HCT116 (cell line): ENCODE measurements at regions not wholly inside any gene's neighbourhood (a gene's known extent, or its start where the extent isn't known, plus 50 kb on each side); places are given as distances from the start of the nearest gene placed in this dataset.

Experiments
- ATAC-seq: fragments of 200-7000 bp; cut with Tn5 transposase; 2 replicates; pipeline ENCODE4 v1.9.1; 2020; ENCODE audit warnings: mild to moderate bottlenecking, moderate library complexity
- BruUV-seq: library from RNA; stranded (reverse); fragments of 400-500 nt; replicated peaks from 2 replicates; lab custom pipeline; 2021; lab: Mats Ljungman, UMichigan
- CTCF ChIA-PET: fragments of 300-600 bp; sonication (Branson Sonifier 250); formaldehyde crosslinking; loops from one replicate; lab custom pipeline; 2021; ENCODE audit warnings: antibody characterized with exemption; lab: Charles Lee
- POLR2A ChIA-PET: fragments of 300-600, 350-600 bp; sonication (Branson Sonifier 250); formaldehyde crosslinking; loops from one replicate; lab custom pipeline; 2021; ENCODE audit warnings: antibody characterized with exemption; lab: Charles Lee
- RAD21 ChIA-PET, 2 experiments: fragments of 300-600 bp; sonication (Branson Sonifier 250); formaldehyde crosslinking; loops; one replicate each; lab custom pipeline; 2023; ENCODE audit warnings: low total read pairs in 2 of 2; ENCODE audit not compliant: uncharacterized antibody in 2 of 2, unreplicated experiment in 2 of 2, low non-redundant PET in 1 of 2; lab: Charles Lee
- DNase-seq: peaks from one replicate; pipeline ENCODE4 v3.0.0-alpha.2; 2010; ENCODE audit warnings: low read depth, low spot score
- H2AFZ ChIP-seq: fragments of 200-600 bp; shearing (Covaris generic), sonication (generic); 2 replicates; pipeline ENCODE4 v1.6.1; 2017; ENCODE audit warnings: low read depth, mixed run types, mixed read lengths, antibody characterized with exemption, low read length; ENCODE audit not compliant: poor library complexity, severe bottlenecking
- H3K27ac ChIP-seq: 2 replicates; pipeline ENCODE4 v1.5.1; 2012; ENCODE audit warnings: low read depth, low read length
- H3K27me3 ChIP-seq: fragments of 200-600 bp; sonication (generic); 2 replicates; pipeline ENCODE4 v1.6.1; 2016; ENCODE audit warnings: mixed run types, low read length, mixed read lengths; ENCODE audit not compliant: insufficient read depth
- H3K36me3 ChIP-seq, 2 experiments: fragments of 200-500 bp in 1 of 2; fragments of 200-600 bp in 1 of 2; sonication (Bioruptor generic) in 1 of 2; sonication (generic) in 1 of 2; 2 replicates each; pipeline versions ENCODE4 v1.5.1 to v1.6.1; 2014 to 2016; ENCODE audit warnings: low read length in 2 of 2, inconsistent platforms in 1 of 2, mixed read lengths in 1 of 2, mixed run types in 1 of 2; ENCODE audit not compliant: insufficient read depth in 2 of 2, control insufficient read depth in 1 of 2
- H3K4me1 ChIP-seq, 2 experiments: fragments of 200-600 bp in 1 of 2; sonication (generic) in 1 of 2; 2 replicates each; pipeline versions ENCODE4 v1.5.1 to v1.6.1; 2012 to 2017; ENCODE audit warnings: low read length in 2 of 2, inconsistent platforms in 1 of 2, mild to moderate bottlenecking in 1 of 2, mixed read lengths in 1 of 2, mixed run types in 1 of 2, moderate library complexity in 1 of 2; ENCODE audit not compliant: insufficient read depth in 2 of 2, control insufficient read depth in 1 of 2
- H3K4me2 ChIP-seq: fragments of 200-600 bp; sonication (generic); 2 replicates; pipeline ENCODE4 v1.6.1; 2017; ENCODE audit warnings: mixed run types, low read length, mixed read lengths
- H3K4me3 ChIP-seq, 2 experiments: fragments of 200-600 bp in 1 of 2; sonication (generic) in 1 of 2; replicated peaks in 1 of 2; 2 replicates each; pipeline ENCODE4 v1.5.1; 2011 to 2016; ENCODE audit warnings: low read length in 2 of 2, control low read depth in 1 of 2, low read depth in 1 of 2, mild to moderate bottlenecking in 1 of 2, mixed read lengths in 1 of 2, mixed run types in 1 of 2
- H3K79me2 ChIP-seq: fragments of 200-600 bp; sonication (generic); 2 replicates; pipeline ENCODE4 v1.6.1; 2017; ENCODE audit warnings: mild to moderate bottlenecking, mixed run types, low read length, moderate library complexity, mixed read lengths; ENCODE audit not compliant: insufficient read depth
- H3K9ac ChIP-seq: fragments of 200-600 bp; sonication (generic); 2 replicates; pipeline ENCODE4 v1.6.1; 2016; ENCODE audit warnings: low read length, mixed read lengths
- H3K9me2 ChIP-seq: fragments of 200-600 bp; sonication (generic), shearing (Covaris generic); 2 replicates; pipeline ENCODE4 v1.6.1; 2017; ENCODE audit warnings: mixed run types, mild to moderate bottlenecking, moderate library complexity; ENCODE audit not compliant: insufficient read depth
- H3K9me3 ChIP-seq, 2 experiments: fragments of 200-500 bp in 1 of 2; fragments of 200-600 bp in 1 of 2; sonication (Bioruptor generic) in 1 of 2; sonication (generic) in 1 of 2; 2 replicates each; pipeline ENCODE4 v1.6.1; 2014 to 2017; ENCODE audit warnings: low read length in 2 of 2, mixed read lengths in 2 of 2, inconsistent platforms in 1 of 2, low read depth in 1 of 2, mild to moderate bottlenecking in 1 of 2, mixed run types in 1 of 2, moderate library complexity in 1 of 2; ENCODE audit not compliant: control insufficient read depth in 1 of 2, insufficient read depth in 1 of 2
- H4K20me1 ChIP-seq: fragments of 200-600 bp; sonication (generic), shearing (Covaris generic); 2 replicates; pipeline ENCODE4 v1.6.1; 2017; ENCODE audit warnings: mixed run types, mild to moderate bottlenecking, moderate library complexity; ENCODE audit not compliant: insufficient read depth
- CBX3 ChIP-seq: IDR thresholded peaks from 2 replicates; pipeline ENCODE4 v1.6.1; 2012; ENCODE audit warnings: low read depth
- EGR1 ChIP-seq: IDR thresholded peaks from 2 replicates; pipeline ENCODE4 v1.6.1; 2012; ENCODE audit warnings: low read depth
- ELF1 ChIP-seq: IDR thresholded peaks from 2 replicates; pipeline ENCODE4 v1.6.1; 2012; ENCODE audit warnings: low read depth, borderline replicate concordance
- EZH2 ChIP-seq: fragments of 200-600 bp; sonication (generic); IDR thresholded peaks from 2 replicates; pipeline ENCODE4 v1.6.1; 2017; ENCODE audit warnings: antibody characterized with exemption, mixed run types
- EZH2phosphoT487 ChIP-seq: fragments of 200-600 bp; IDR thresholded peaks from 2 replicates; pipeline ENCODE4 v1.6.1; 2018; ENCODE audit warnings: antibody characterized with exemption, borderline replicate concordance
- JUND ChIP-seq: IDR thresholded peaks from 2 replicates; pipeline ENCODE4 v1.6.1; 2012
- POLR2A ChIP-seq: IDR thresholded peaks from 2 replicates; pipeline ENCODE4 v1.7.0; 2011; ENCODE audit warnings: borderline replicate concordance; ENCODE audit not compliant: insufficient read depth, insufficient read length; ENCODE audit errors: extremely low read depth
- POLR2AphosphoS5 ChIP-seq: IDR thresholded peaks from 2 replicates; pipeline ENCODE4 v1.6.1; 2011; ENCODE audit warnings: mild to moderate bottlenecking, low read depth, low read length, moderate library complexity
- SP1 ChIP-seq: IDR thresholded peaks from 2 replicates; pipeline ENCODE4 v1.6.1; 2012; ENCODE audit warnings: low read depth
- TCF7L2 ChIP-seq: IDR thresholded peaks from 2 replicates; pipeline ENCODE4 v1.7.0; 2011; ENCODE audit warnings: borderline replicate concordance, inconsistent platforms; ENCODE audit not compliant: insufficient read depth, insufficient read length; ENCODE audit errors: extremely low read depth
- YY1 ChIP-seq: IDR thresholded peaks from 2 replicates; pipeline ENCODE4 v1.6.1; 2011; ENCODE audit warnings: low read length, low read depth, moderate library complexity, mild to moderate bottlenecking; ENCODE audit not compliant: insufficient replicate concordance; ENCODE audit errors: extremely low read depth
- ZFX ChIP-seq: fragments of 450-650 bp; IDR thresholded peaks from 2 replicates; pipeline ENCODE4 v1.6.1; 2017
- ZNF274 ChIP-seq: fragments of 200-500 bp; sonication (Bioruptor generic); IDR thresholded peaks from 2 replicates; pipeline ENCODE4 v1.6.1; 2014; ENCODE audit warnings: mild to moderate bottlenecking, low read depth, low read length, inconsistent platforms
- intact Hi-C: fragments of 100-400 bp; cut with micrococcal nuclease; formaldehyde crosslinking; loops from 2 replicates; pipeline ENCODE4 v1.10.0; 2022
- TF ChIP-seq, protein P1 (sequence below): IDR thresholded peaks from 2 replicates; pipeline ENCODE4 v1.6.1; 2012
- TF ChIP-seq, protein P2 (sequence below): IDR thresholded peaks from 2 replicates; pipeline ENCODE4 v1.6.1; 2012

GRCh38 chr9:106467865-106468164 lies 395.2 kb upstream of the ZNF462 start:
- CTCF ChIA-PET, result no interaction called here
- no peaks in the 10 kb centered on the region for H3K4me1 ChIP-seq

GRCh38 chr9:106468431-106468830 lies 394.5 kb upstream of the ZNF462 start:
- intact Hi-C loops, result loop anchor here (2.0 kb wide), 1 partner anchor 16 kb away; no protein-coding TSS in a partner anchor
- ATAC-seq (no peak), DNase-seq (no peak)
- Histone ChIP-seq H3K4me3 (no peak overlapping the region), H3K9ac (no peak overlapping the region), H3K9me3 (no peaks in the 10 kb centered on the region), H3K4me1 (no peaks in the 10 kb centered on the region), H4K20me1 (no peaks in the 10 kb centered on the region), H3K36me3 (no peaks in the 10 kb centered on the region), H3K27me3 (no peaks in the 10 kb centered on the region), H2AFZ (no peak overlapping the region), H3K79me2 (no peaks in the 10 kb centered on the region), H3K9me2 (no peaks in the 10 kb centered on the region), H3K27ac (no peak overlapping the region), H3K4me2 (no peak overlapping the region)
- CTCF ChIA-PET, result no interaction called here
- TF ChIP-seq, protein P1, sequence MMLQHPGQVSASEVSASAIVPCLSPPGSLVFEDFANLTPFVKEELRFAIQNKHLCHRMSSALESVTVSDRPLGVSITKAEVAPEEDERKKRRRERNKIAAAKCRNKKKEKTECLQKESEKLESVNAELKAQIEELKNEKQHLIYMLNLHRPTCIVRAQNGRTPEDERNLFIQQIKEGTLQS, result no peak
- TF ChIP-seq SP1 (no peak), ELF1 (no peak), TCF7L2 (no peak), POLR2A (no peak)
- TF ChIP-seq, protein P2, sequence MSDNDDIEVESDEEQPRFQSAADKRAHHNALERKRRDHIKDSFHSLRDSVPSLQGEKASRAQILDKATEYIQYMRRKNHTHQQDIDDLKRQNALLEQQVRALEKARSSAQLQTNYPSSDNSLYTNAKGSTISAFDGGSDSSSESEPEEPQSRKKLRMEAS, result no peak
- RAD21 ChIA-PET, result no interaction called here
- POLR2A ChIA-PET, result no interaction called here
- no TSS peak for BruUV-seq

More at GRCh38 chr9:106467865-106468164, 395.2 kb upstream of the ZNF462 start:
- Histone ChIP-seq H3K4me2 (no peak overlapping the region), H3K27me3 (no peaks in the 10 kb centered on the region), H3K9ac (no peak overlapping the region), H3K79me2 (no peaks in the 10 kb centered on the region), H2AFZ (no peak overlapping the region), H3K27ac (no peak overlapping the region), H3K9me3 (no peaks in the 10 kb centered on the region), H4K20me1 (no peaks in the 10 kb centered on the region), H3K4me3 (no peak overlapping the region), H3K36me3 (no peaks in the 10 kb centered on the region), H3K9me2 (no peaks in the 10 kb centered on the region)
- ChIA-PET RAD21 (no interaction called here), POLR2A (no interaction called here)
- no peak for TF ChIP-seq POLR2A
- no peak for TF ChIP-seq EGR1
- no peak for TF ChIP-seq JUND
- TF ChIP-seq ELF1, result no peak
- no peak for TF ChIP-seq POLR2AphosphoS5
- TF ChIP-seq, protein P2, result no peak
- TF ChIP-seq CBX3, result no peak
- no peak for TF ChIP-seq EZH2
- TF ChIP-seq EZH2phosphoT487, result no peak
- TF ChIP-seq ZNF274, result no peak
- no peak for TF ChIP-seq ZFX
- no peak for TF ChIP-seq YY1
- no TSS peak for BruUV-seq
- intact Hi-C loops, result loop anchor here (2.0 kb wide), 1 partner anchor 15 kb away; no protein-coding TSS in a partner anchor
- ATAC-seq (no peak), DNase-seq (no peak)
